ENCODE measurements at regions not wholly inside any gene's neighbourhood (a gene's known extent, or its start where the extent isn't known, plus 50 kb on each side); places are given as distances from the start of the nearest gene placed in this dataset.

- H3K4me3 ChIP-seq: no peak overlapping the region
- H3K36me3 ChIP-seq: no peaks in the 10 kb centered on the region
- no peak for DNase-seq (ENCODE audit: low spot score in 2 of 2)
- 79% methylated on average over 2 of the region's 2 CpGs for WGBS
- H3K27me3 ChIP-seq: no peaks in the 10 kb centered on the region
- H3K9me3 ChIP-seq: peaks cover 7% of the 10 kb centered on the region
- no peaks in the 10 kb centered on the region for H3K4me1 ChIP-seq
- no peak for TF ChIP-seq POLR2AphosphoS5 (IDR thresholded peaks at IDR 0.05)
- TF ChIP-seq EP300 (IDR thresholded peaks at IDR 0.05): no peak
- TF ChIP-seq POLR2A (IDR thresholded peaks at IDR 0.05): no peak
- TF ChIP-seq, protein P1, sequence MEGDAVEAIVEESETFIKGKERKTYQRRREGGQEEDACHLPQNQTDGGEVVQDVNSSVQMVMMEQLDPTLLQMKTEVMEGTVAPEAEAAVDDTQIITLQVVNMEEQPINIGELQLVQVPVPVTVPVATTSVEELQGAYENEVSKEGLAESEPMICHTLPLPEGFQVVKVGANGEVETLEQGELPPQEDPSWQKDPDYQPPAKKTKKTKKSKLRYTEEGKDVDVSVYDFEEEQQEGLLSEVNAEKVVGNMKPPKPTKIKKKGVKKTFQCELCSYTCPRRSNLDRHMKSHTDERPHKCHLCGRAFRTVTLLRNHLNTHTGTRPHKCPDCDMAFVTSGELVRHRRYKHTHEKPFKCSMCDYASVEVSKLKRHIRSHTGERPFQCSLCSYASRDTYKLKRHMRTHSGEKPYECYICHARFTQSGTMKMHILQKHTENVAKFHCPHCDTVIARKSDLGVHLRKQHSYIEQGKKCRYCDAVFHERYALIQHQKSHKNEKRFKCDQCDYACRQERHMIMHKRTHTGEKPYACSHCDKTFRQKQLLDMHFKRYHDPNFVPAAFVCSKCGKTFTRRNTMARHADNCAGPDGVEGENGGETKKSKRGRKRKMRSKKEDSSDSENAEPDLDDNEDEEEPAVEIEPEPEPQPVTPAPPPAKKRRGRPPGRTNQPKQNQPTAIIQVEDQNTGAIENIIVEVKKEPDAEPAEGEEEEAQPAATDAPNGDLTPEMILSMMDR (IDR thresholded peaks at IDR 0.05): no peak
- H3K27ac ChIP-seq: no peak overlapping the region
Observed at GRCh38 chr6:145080651-145081050, 654.7 kb downstream of the EPM2A start.

DNA sequence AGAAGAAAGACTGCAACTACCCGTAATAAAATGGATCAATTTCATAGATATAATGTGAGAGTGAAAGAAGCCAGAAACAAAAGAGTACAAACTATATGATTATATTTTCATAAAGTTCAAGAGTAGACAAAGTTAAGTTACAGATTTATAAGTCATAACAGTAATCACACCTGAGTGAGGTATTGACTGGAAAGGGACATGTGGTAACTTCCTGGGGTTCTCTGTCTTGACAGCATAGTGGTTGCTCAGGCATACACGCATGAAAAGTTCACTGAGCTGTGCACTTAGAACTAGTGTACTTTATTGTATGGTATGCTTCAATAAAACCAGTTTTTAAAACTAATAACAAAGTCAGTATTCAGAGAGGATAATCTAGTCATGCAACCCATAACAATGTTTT lies 653.6 kb downstream of the EPM2A start:
- DNase-seq (ENCODE audit: low spot score in 2 of 2): no peak
- H3K36me3 ChIP-seq: no peaks in the 10 kb centered on the region
- H3K4me1 ChIP-seq: no peaks in the 10 kb centered on the region
- TF ChIP-seq, protein P1 (IDR thresholded peaks at IDR 0.05): no peak
- no peak for TF ChIP-seq POLR2A (IDR thresholded peaks at IDR 0.05)
- TF ChIP-seq POLR2AphosphoS5 (IDR thresholded peaks at IDR 0.05): no peak
- no peak for TF ChIP-seq EP300 (IDR thresholded peaks at IDR 0.05)
- H3K27me3 ChIP-seq: no peaks in the 10 kb centered on the region
- WGBS: 92% methylated on average over 2 of the region's 2 CpGs
- peaks cover under 1% of the 10 kb centered on the region for H3K9me3 ChIP-seq
- no peak overlapping the region for H3K27ac ChIP-seq
- H3K4me3 ChIP-seq: no peak overlapping the region

- Histone ChIP-seq H3K36me3 (no peaks in the 10 kb centered on the region), H3K4me1 (no peaks in the 10 kb centered on the region), H3K27ac (no peak overlapping the region), H3K4me3 (no peak overlapping the region), H3K27me3 (no peaks in the 10 kb centered on the region), H3K9me3 (no peaks in the 10 kb centered on the region)
- DNase-seq (ENCODE audit: low spot score in 2 of 2): no peak
- TF ChIP-seq POLR2AphosphoS5 (IDR thresholded peaks at IDR 0.05) (no peak), EP300 (IDR thresholded peaks at IDR 0.05) (no peak), POLR2A (IDR thresholded peaks at IDR 0.05) (no peak)
- TF ChIP-seq, protein P1 (IDR thresholded peaks at IDR 0.05): no peak
- 90% methylated on average over 4 of the region's 4 CpGs for WGBS
Observed at GRCh38 chr6:145082359-145082758, 653.0 kb downstream of the EPM2A start.

GRCh38 chr6:145086197-145086596 lies 649.1 kb downstream of the EPM2A start:
- Histone ChIP-seq H3K27ac (no peak overlapping the region), H3K36me3 (no peaks in the 10 kb centered on the region), H3K9me3 (no peaks in the 10 kb centered on the region), H3K4me3 (no peak overlapping the region), H3K27me3 (no peaks in the 10 kb centered on the region), H3K4me1 (no peaks in the 10 kb centered on the region)
- 34% methylated on average over 3 of the region's 3 CpGs for WGBS
- TF ChIP-seq POLR2AphosphoS5 (IDR thresholded peaks at IDR 0.05): no peak
- TF ChIP-seq, protein P1 (IDR thresholded peaks at IDR 0.05): no peak
- TF ChIP-seq POLR2A (IDR thresholded peaks at IDR 0.05): no peak
- TF ChIP-seq EP300 (IDR thresholded peaks at IDR 0.05): no peak
- no peak for DNase-seq (ENCODE audit: low spot score in 2 of 2)

GRCh38 chr6:145087034-145087433 lies 648.3 kb downstream of the EPM2A start:
- WGBS: 74% methylated on average over 3 of the region's 3 CpGs
- Histone ChIP-seq H3K27ac (no peak overlapping the region), H3K4me3 (no peak overlapping the region), H3K27me3 (no peaks in the 10 kb centered on the region), H3K36me3 (no peaks in the 10 kb centered on the region), H3K4me1 (no peaks in the 10 kb centered on the region), H3K9me3 (no peaks in the 10 kb centered on the region)
- TF ChIP-seq, protein P1 (IDR thresholded peaks at IDR 0.05): no peak
- TF ChIP-seq EP300 (IDR thresholded peaks at IDR 0.05): no peak
- TF ChIP-seq POLR2A (IDR thresholded peaks at IDR 0.05): no peak
- no peak for TF ChIP-seq POLR2AphosphoS5 (IDR thresholded peaks at IDR 0.05)
- no peak for DNase-seq (ENCODE audit: low spot score in 2 of 2)

All from suprapubic skin (tissue), 4 donors.